T-helper 1 cell treated with Interleukin-12 subunit alpha and Interleukin-12 subunit beta and Interleukin-4 antibody, amounts not matched to agents 30 μg/mL and 1 μg/mL, for 36 hours (primary cell): ENCODE measurements at regions not wholly inside any gene's neighbourhood (a gene's known extent, or its start where the extent isn't known, plus 50 kb on each side); places are given as distances from the start of the nearest gene placed in this dataset.

Experiments used
- H3K27ac Mint-ChIP-seq: one replicate; pipeline ENCODE4 v1.8.0; 2021; ENCODE audit warnings: mild to moderate bottlenecking, mixed read lengths
- H3K27me3 Mint-ChIP-seq: one replicate; pipeline ENCODE4 v1.8.0; 2021; ENCODE audit warnings: low read depth, mixed read lengths
- H3K36me3 Mint-ChIP-seq: one replicate; pipeline ENCODE4 v1.8.0; 2021; ENCODE audit warnings: low read depth, mixed read lengths
- H3K4me1 Mint-ChIP-seq: one replicate; pipeline ENCODE4 v1.8.0; 2021; ENCODE audit warnings: low read depth, mixed read lengths
- H3K4me3 Mint-ChIP-seq: one replicate; pipeline ENCODE4 v1.8.0; 2021; ENCODE audit warnings: mild to moderate bottlenecking, moderate library complexity, mixed read lengths
- H3K9me3 Mint-ChIP-seq: one replicate; pipeline ENCODE4 v1.8.0; 2021; ENCODE audit warnings: mixed read lengths

DNA sequence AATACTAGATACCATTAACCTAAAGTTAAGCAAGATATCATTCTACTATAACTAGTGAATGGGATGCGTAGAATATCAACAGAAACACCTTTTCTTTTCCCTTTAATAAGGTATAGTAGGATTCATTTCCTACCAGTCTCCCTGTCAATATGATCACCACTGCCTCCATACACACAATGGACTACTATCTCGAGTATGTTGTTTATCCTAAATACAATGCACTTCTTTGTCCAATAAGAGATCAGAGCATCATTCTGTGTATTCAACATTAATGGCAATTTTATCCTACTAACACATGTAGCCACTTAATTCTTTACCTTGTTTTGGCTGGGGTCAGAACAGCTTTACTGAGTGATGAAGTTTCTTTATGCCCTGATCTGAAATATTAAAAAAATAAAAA is 276.3 kb downstream of the TFEC start:
- Mint-ChIP-seq H3K27ac (no peak overlapping the region), H3K4me1 (no peaks in the 10 kb centered on the region), H3K36me3 (no peaks in the 10 kb centered on the region), H3K27me3 (no peaks in the 10 kb centered on the region), H3K4me3 (no peak overlapping the region), H3K9me3 (no peaks in the 10 kb centered on the region)

DNA sequence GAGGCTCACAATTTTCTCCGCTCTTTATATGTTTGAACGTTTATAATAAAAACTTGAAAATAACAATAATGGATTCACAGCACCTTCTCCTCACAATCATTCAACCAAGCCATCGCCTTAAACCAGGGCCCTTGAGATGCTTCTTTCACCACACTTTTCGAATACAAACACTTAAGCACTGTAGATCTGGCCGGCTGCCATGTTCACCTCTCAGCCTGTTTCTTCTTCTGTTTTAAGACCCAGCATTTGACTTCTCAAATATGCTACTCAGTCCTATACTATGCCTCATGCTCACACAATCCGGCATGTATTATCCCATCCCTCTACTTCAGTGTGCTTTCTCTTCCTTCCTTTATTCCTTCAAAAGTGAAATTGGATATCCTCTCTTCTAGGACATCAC is 280.6 kb downstream of the TFEC start:
- no peak overlapping the region for H3K4me3 Mint-ChIP-seq
- H3K36me3 Mint-ChIP-seq, result no peaks in the 10 kb centered on the region
- no peaks in the 10 kb centered on the region for H3K9me3 Mint-ChIP-seq
- no peak overlapping the region for H3K27ac Mint-ChIP-seq
- no peaks in the 10 kb centered on the region for H3K27me3 Mint-ChIP-seq
- H3K4me1 Mint-ChIP-seq, result no peaks in the 10 kb centered on the region

DNA sequence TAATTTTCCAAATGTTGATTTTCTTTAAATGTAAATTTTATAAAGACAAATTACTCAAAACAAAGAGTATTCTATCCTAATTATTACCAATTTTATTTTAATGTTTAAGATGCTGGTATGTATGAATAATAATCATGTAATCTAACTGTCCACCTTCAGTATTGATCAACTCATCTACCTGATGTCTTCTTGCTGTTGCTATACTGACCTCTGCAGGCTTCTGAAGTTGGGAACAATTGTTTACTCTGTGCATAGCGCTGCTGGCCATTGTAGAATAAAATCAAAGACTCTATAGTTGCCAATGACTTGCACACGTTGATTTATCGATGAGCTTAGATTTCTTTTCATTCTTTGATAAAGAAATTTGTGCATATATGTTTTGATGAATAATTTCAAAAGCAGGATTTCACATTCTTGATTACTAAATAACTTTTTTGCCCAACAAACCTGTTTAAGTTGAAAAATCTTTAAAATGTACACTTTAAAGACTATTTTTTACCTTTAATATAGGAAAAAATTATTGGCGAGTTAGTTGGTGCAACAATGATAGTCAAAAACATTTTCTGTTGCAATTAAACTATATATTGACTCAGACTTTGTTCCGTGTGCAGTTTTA is 282.3 kb downstream of the TFEC start:
- Mint-ChIP-seq H3K4me1 (no peaks in the 10 kb centered on the region), H3K27ac (no peak overlapping the region), H3K27me3 (no peaks in the 10 kb centered on the region), H3K36me3 (no peaks in the 10 kb centered on the region), H3K9me3 (no peaks in the 10 kb centered on the region), H3K4me3 (no peak overlapping the region)

DNA sequence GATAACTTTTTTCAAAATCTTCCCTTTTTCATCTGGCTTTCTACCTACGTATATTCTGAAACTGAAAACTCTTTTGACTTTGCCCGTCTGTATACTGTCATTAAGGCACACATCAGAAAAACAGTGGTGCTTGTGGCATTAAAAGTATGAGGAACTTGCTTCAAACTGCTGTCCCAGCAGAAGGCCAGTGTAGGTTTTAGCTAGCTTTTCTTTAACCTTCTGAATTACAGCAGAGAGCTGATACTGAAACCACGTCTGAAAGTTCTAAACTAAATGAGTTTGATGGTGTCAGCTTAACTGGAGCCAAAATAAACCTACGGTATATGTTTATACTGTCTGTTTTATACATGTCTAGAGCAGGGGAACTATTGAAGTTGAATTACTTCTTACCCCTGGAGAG is 283.4 kb downstream of the TFEC start:
- Mint-ChIP-seq H3K4me1 (no peaks in the 10 kb centered on the region), H3K36me3 (no peaks in the 10 kb centered on the region), H3K4me3 (no peak overlapping the region), H3K27me3 (no peaks in the 10 kb centered on the region), H3K27ac (no peak overlapping the region), H3K9me3 (no peaks in the 10 kb centered on the region)

DNA sequence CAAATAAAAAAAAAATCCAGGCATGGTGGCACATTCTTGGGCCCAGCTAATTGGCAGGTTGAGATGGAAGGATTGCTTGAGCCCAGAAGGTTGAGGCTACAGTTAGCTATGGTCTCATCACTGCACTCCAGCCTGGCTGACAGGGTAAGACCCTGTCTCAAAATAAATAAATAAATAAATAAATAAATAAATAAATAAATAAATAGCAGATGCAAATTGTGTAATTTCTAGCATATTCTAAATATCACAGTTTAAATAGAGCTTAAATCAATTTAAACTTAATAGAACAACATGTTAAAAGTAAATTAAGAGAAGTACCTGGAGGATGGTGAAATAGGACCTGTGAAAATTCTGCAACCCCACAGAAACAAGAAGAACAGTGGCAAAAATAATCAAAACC is 290.5 kb downstream of the TFEC start:
- Mint-ChIP-seq H3K27ac (no peak overlapping the region), H3K36me3 (no peaks in the 10 kb centered on the region), H3K9me3 (no peaks in the 10 kb centered on the region), H3K27me3 (no peaks in the 10 kb centered on the region), H3K4me1 (no peaks in the 10 kb centered on the region), H3K4me3 (no peak overlapping the region)

DNA sequence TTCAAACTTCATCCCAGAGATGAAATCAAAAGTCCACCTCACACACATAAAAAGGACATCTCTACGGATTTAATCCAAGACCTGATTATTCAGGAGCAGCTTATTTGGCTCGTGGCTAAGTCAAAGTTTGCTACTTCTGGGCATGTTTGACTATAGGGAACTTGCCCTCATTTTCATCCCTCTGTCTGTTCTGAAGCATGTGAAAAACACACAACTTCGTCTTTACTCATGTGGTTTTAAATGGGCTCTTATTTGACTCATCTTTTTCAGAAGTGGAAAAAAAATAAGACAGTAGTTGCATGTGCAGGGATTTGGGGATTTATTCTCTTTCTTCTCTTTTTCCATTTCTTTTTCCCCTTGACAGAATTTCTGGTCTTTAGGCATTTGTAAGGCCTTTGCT is 295.9 kb downstream of the TFEC start:
- Mint-ChIP-seq H3K4me3 (no peak overlapping the region), H3K27me3 (no peaks in the 10 kb centered on the region), H3K36me3 (no peaks in the 10 kb centered on the region), H3K4me1 (no peaks in the 10 kb centered on the region), H3K27ac (no peak overlapping the region), H3K9me3 (no peaks in the 10 kb centered on the region)

DNA sequence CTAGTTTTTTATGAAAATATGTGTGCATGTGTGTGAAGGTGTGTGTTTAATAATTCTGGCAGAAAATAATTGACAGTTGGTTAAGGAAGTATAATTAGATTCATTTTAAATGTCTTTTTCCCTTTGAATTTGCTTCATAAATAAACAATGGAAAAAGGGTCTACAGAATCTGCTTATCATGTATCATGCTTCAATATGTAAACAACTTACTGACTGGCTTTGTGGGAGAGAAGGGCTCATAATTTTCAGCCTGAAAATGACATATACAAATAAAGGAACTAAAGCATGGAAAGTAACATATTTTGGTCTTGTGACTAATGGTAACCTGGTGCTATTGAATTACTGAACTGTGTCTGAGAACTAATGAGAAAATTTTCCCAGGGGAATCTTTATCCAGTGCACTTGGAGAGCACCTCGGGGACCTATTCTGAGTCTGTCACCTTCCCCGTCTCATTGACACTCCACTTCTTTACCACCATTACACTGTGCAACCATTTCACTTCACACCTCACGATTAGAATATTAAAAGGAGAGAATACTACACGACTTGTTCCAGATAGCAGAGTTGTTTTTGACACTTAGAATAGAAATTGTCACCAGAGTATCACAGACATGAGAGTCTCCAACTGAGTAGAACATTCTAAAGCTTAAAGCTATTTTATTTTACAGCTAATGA is 298.6 kb downstream of the TFEC start:
- Mint-ChIP-seq H3K27me3 (no peaks in the 10 kb centered on the region), H3K4me3 (no peak overlapping the region), H3K27ac (no peak overlapping the region), H3K4me1 (no peaks in the 10 kb centered on the region), H3K36me3 (no peaks in the 10 kb centered on the region), H3K9me3 (no peaks in the 10 kb centered on the region)

DNA sequence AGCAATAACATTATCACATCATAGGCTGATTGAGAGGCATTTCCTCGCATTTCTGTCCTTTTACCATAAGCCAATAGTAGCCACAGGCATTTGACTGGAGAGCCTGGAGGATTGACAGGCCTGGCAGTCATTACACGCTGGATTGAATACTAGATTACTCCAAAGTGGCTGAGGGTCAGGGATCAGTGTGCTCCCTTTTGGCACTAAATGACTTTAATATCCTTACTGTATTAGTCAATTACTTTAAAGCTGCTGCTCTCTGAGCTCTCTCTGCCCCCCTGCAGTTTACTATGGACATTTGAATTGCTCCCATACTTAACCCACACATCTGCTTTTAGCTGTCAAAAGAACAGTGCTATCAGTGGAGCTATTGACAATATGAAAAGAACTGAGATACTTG is 302.0 kb downstream of the TFEC start:
- Mint-ChIP-seq H3K9me3 (no peaks in the 10 kb centered on the region), H3K4me1 (no peaks in the 10 kb centered on the region), H3K27me3 (no peaks in the 10 kb centered on the region)

DNA sequence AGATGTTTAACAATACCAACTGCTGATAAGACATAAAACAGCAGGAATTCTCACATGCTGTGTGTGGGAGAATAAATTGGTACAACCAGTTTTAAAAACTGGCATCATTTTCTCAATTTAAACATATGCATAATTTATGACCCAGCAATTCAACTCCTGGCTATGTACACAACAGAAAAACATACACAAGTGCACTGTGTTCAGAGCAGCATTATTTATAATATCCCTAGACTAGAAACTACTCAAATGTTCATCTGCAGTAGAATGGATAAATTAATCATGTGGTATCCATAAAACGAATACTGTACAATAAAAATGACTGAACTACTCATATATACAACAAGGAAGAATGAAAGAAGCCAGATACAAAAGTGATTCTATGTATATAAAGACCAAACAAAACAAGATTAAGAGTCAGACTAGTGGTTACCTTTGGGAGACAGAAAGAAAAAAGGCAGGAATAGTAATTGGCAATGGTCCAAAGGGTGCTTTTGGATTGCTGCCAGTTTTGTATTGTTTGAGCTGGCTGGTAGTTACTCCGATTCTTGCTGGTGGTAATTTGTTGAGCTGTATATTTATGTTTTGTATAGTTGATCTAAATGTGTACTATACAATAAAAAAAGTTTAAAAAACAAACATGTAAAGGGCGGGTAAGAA is 306.0 kb downstream of the TFEC start:
- Mint-ChIP-seq H3K4me3 (no peak overlapping the region), H3K27ac (no peak overlapping the region), H3K4me1 (no peaks in the 10 kb centered on the region), H3K27me3 (no peaks in the 10 kb centered on the region), H3K36me3 (no peaks in the 10 kb centered on the region), H3K9me3 (no peaks in the 10 kb centered on the region)

More for the DNA sequence above, 302.0 kb downstream of the TFEC start:
- Mint-ChIP-seq H3K36me3 (no peaks in the 10 kb centered on the region), H3K27ac (no peak overlapping the region), H3K4me3 (no peak overlapping the region)

DNA sequence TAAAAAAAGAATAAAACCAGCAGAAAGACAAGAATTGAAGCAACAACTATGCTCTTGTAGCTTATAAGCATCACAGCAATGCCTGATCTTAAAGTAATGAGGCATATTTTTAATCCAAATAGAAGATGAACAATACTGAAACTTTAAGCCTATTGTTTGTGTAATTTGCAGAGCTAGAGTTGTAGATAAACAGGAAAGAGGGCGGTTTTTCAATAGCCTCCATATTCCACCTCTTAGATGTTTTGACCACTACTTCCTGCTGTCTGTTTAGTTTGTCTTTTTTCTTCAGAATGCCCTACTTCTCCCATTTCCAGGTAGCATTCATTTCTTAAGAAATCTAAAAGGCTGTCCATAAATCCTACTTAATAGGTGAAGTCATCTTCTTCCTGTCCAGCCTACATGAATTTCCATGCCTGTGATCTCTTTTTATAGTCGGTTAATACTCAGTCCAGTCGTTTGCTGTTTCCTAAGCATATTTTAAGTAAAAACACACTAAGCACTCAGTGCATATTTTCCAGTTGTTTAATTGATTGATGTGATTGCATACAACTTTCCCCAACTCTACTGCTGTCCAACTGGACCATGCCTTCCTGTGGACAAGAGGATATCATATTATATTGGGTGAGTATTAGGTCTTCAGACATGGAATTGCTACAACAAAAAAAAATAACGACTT is 308.1 kb downstream of the TFEC start:
- H3K27me3 Mint-ChIP-seq, result no peaks in the 10 kb centered on the region
- no peaks in the 10 kb centered on the region for H3K36me3 Mint-ChIP-seq
- no peaks in the 10 kb centered on the region for H3K9me3 Mint-ChIP-seq
- H3K27ac Mint-ChIP-seq, result no peak overlapping the region
- no peaks in the 10 kb centered on the region for H3K4me1 Mint-ChIP-seq
- no peak overlapping the region for H3K4me3 Mint-ChIP-seq

DNA sequence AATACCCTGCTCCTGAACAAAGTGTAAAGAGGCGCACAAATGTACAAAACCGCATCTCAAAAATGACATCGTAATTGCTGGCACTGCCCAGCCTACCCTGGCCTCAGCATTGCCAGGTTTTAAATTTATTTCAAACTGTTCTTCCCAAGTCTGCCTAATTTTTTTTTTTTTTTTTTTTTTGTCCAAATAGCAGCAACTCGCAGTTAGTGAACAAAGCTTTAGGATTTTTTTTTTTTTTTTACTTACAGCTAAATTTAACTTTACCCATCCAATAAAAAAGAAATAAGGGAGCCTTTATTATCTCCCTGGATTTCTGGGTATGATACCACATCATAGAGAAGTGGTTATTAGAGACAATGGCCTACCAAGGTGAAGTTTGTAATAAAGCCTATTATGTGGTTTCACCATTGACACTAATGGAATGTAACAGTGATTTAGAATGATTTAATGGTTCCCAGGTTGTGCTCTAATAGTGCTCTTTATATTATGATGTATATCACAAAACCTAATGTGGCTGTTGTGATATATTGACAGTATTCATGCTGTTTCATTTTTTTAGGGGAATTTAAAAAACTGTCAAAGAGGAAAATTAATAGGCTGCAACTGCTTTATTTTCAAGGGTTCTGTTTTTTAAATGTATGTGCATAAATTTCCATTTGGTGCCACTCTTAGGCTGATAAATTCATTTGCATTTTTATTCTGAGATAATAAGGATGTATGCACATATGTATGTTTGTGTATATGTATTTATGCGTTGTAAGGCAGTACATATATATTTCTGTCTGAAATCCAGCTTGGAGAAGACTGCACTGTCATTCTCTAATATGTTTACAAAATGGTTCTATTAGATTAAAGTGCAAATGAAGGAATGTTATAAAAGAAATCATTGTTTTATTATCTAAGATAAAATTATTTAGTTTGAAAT is 309.0 kb downstream of the TFEC start:
- H3K27ac Mint-ChIP-seq, result no peak overlapping the region
- no peak overlapping the region for H3K4me3 Mint-ChIP-seq
- H3K9me3 Mint-ChIP-seq, result no peaks in the 10 kb centered on the region
- H3K36me3 Mint-ChIP-seq, result no peaks in the 10 kb centered on the region
- no peaks in the 10 kb centered on the region for H3K27me3 Mint-ChIP-seq
- H3K4me1 Mint-ChIP-seq, result no peaks in the 10 kb centered on the region

DNA sequence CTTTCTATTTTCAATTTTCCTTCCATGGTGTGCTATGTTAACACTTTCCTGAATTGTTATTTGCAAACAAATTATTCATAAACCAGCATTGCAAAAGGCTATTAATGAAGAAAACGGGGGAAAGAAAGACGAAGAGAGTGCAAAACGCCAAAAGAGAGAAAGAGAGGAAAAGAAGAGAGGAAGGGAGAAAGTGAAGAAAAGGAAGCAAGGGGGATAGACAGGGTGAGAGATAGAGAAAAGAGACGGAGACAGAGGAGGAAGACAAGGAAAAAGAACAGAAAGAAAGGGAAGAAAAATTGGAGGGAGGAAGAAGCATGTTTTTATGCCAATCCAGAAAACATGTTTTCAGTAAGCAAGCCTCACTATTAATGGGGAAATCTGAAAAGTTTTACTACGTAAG is 310.6 kb downstream of the TFEC start:
- no peaks in the 10 kb centered on the region for H3K4me1 Mint-ChIP-seq
- no peaks in the 10 kb centered on the region for H3K9me3 Mint-ChIP-seq
- H3K27ac Mint-ChIP-seq, result no peak overlapping the region
- H3K4me3 Mint-ChIP-seq, result no peak overlapping the region
- H3K27me3 Mint-ChIP-seq, result no peaks in the 10 kb centered on the region
- H3K36me3 Mint-ChIP-seq, result no peaks in the 10 kb centered on the region

DNA sequence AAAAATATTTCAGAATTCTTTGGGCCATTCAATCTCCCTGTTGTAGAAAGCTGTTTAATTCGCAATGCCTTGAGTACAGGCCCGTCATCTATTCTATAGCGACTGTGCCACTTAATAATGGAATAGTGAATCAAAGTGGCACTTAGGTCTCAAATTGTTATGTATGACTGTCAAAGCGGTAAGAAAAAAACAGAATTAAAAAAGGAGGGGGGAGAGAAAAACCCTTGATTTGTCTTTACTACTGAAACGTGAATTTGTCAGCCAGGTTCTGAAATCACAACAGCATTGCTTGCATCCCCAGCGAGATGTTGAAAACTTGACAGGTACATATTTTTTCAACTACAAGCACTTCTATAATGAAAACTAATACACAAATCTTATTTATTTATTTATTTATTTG is 320.9 kb downstream of the TFEC start:
- no peaks in the 10 kb centered on the region for H3K36me3 Mint-ChIP-seq
- no peaks in the 10 kb centered on the region for H3K27me3 Mint-ChIP-seq
- no peak overlapping the region for H3K27ac Mint-ChIP-seq
- no peaks in the 10 kb centered on the region for H3K4me1 Mint-ChIP-seq
- H3K4me3 Mint-ChIP-seq, result no peak overlapping the region
- H3K9me3 Mint-ChIP-seq, result no peaks in the 10 kb centered on the region

DNA sequence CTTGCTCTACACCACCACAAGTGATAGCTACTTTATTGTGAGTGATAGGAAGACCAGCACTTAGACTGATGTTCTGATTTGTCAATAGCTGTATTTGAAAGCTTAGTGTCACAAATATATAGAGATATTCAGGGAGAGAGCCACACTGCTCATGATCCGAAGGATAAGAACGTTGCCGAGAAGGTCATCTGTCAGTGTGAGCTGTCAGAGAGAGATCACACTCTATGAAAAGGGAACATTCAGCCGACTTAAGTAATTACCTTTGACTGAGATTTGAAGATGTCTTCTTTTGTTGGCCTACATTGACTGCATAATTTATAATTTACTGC is 322.6 kb downstream of the TFEC start:
- no peaks in the 10 kb centered on the region for H3K36me3 Mint-ChIP-seq
- no peak overlapping the region for H3K4me3 Mint-ChIP-seq
- H3K27me3 Mint-ChIP-seq, result no peaks in the 10 kb centered on the region
- no peaks in the 10 kb centered on the region for H3K4me1 Mint-ChIP-seq
- no peak overlapping the region for H3K27ac Mint-ChIP-seq
- H3K9me3 Mint-ChIP-seq, result no peaks in the 10 kb centered on the region
